GM12878 (cell line): ENCODE measurements at regions not wholly inside any gene's neighbourhood (a gene's known extent, or its start where the extent isn't known, plus 50 kb on each side); places are given as distances from the start of the nearest gene placed in this dataset.

Experiments
- ATAC-seq: fragments of 200-7000 bp; cut with Tn5 transposase; 3 replicates; pipeline ENCODE4 v1.9.1; 2020; ENCODE audit warnings: mild to moderate bottlenecking, moderate library complexity
- BruUV-seq: library from RNA; stranded (reverse); fragments of 400-500 nt; replicated peaks from 2 replicates; lab custom pipeline; 2021; lab: Mats Ljungman, UMichigan
- CTCF ChIA-PET: fragments of 300-600 bp; sonication (Branson Sonifier 250); formaldehyde crosslinking; extraction: SDS; loops from one replicate; lab custom pipeline; 2021; ENCODE audit warnings: inconsistent platforms; lab: Yijun Ruan, JAX
- POLR2A ChIA-PET: fragments of 350-600 bp; formaldehyde crosslinking; extraction: SDS; loops from one replicate; lab custom pipeline; 2021; ENCODE audit warnings: inconsistent platforms; lab: Charles Lee
- RAD21 ChIA-PET: fragments of 300-600 bp; sonication (Branson Sonifier 250); formaldehyde crosslinking; loops from one replicate; lab custom pipeline; 2023; ENCODE audit warnings: antibody characterized with exemption; ENCODE audit not compliant: unreplicated experiment; lab: Charles Lee
- SMC1A ChIA-PET: fragments of 300-600 bp; sonication (Branson Sonifier 250); formaldehyde crosslinking; loops from one replicate; lab custom pipeline; 2023; ENCODE audit not compliant: unreplicated experiment, uncharacterized antibody; lab: Charles Lee
- DNase-seq: peaks from one replicate; pipeline ENCODE4 v3.0.0-alpha.2; 2011; ENCODE audit warnings: low read depth, low spot score
- FAIRE-seq: peaks from 3 replicates; lab custom pipeline; 2011; peaks lifted over from hg19 to GRCh38; lab: Jason Lieb, UNC
- H2AFZ ChIP-seq: 2 replicates; pipeline ENCODE4 v1.6.0; 2011; ENCODE audit warnings: low read depth, low read length, control low read depth; ENCODE audit not compliant: control insufficient read depth
- H3K27ac ChIP-seq: 2 replicates; pipeline ENCODE4 v1.5.1; 2011; ENCODE audit warnings: control low read depth; ENCODE audit not compliant: control insufficient read depth, insufficient read depth
- H3K27me3 ChIP-seq, 2 experiments: replicated peaks in 1 of 2; 2 replicates each; pipeline versions ENCODE4 v1.6.0 to v1.6.1; 2011; ENCODE audit warnings: low read length in 1 of 2; ENCODE audit not compliant: control insufficient read depth in 2 of 2, insufficient read depth in 2 of 2
- H3K36me3 ChIP-seq, 2 experiments: 2 replicates each; pipeline ENCODE4 v1.5.1; 2011; ENCODE audit warnings: low read length in 1 of 2; ENCODE audit not compliant: control insufficient read depth in 2 of 2, insufficient read depth in 2 of 2
- H3K4me1 ChIP-seq: 2 replicates; pipeline ENCODE4 v1.6.1; 2011; ENCODE audit warnings: mild to moderate bottlenecking, low read length, moderate library complexity, mixed read lengths; ENCODE audit not compliant: control insufficient read depth, insufficient read depth
- H3K4me2 ChIP-seq: 2 replicates; pipeline ENCODE4 v1.6.0; 2011; ENCODE audit warnings: control low read depth; ENCODE audit not compliant: control insufficient read depth, insufficient read depth
- H3K4me3 ChIP-seq: fragments of 200-600 bp; sonication (generic); 2 replicates; pipeline ENCODE4 v1.5.1; 2016
- H3K79me2 ChIP-seq: 2 replicates; pipeline ENCODE4 v1.6.0; 2011; ENCODE audit warnings: low read length; ENCODE audit not compliant: control insufficient read depth, insufficient read depth
- H3K9ac ChIP-seq: 2 replicates; pipeline ENCODE4 v1.8.0; 2011; ENCODE audit warnings: low read length, control low read depth, mixed read lengths; ENCODE audit not compliant: control insufficient read depth, insufficient read depth
- H3K9me3 ChIP-seq: replicated peaks from 3 replicates; pipeline ENCODE4 v1.5.1; 2011; ENCODE audit warnings: mild to moderate bottlenecking, low read length; ENCODE audit not compliant: control insufficient read depth, insufficient read depth
- H4K20me1 ChIP-seq: 2 replicates; pipeline ENCODE4 v1.6.0; 2011; ENCODE audit not compliant: control insufficient read depth, insufficient read depth
- CBX5 ChIP-seq: sonication (generic); IDR thresholded peaks from 2 replicates; pipeline ENCODE4 v1.6.1; 2016; ENCODE audit warnings: low read depth, moderate library complexity, mild to moderate bottlenecking, inconsistent platforms
- JUNB ChIP-seq: IDR thresholded peaks from 2 replicates; pipeline ENCODE4 v1.6.1; 2016; ENCODE audit warnings: antibody characterized with exemption, mild to moderate bottlenecking
- LARP7 ChIP-seq: fragments of 450-650 bp; IDR thresholded peaks from 2 replicates; pipeline ENCODE4 v1.6.1; 2017; ENCODE audit warnings: mild to moderate bottlenecking
- MEF2A ChIP-seq: IDR thresholded peaks from 2 replicates; pipeline ENCODE4 v1.6.1; 2011; ENCODE audit warnings: low read depth, mild to moderate bottlenecking, low read length, moderate library complexity; ENCODE audit not compliant: insufficient read depth
- NR2C1 ChIP-seq: fragments of 450-650 bp; IDR thresholded peaks from 2 replicates; pipeline ENCODE4 v1.6.1; 2017; ENCODE audit warnings: antibody characterized with exemption, mild to moderate bottlenecking, moderate library complexity
- PRDM15 ChIP-seq: fragments of 450-650 bp; formaldehyde crosslinking; IDR thresholded peaks from 2 replicates; pipeline ENCODE4 v1.4.0; 2020; ENCODE audit warnings: mild to moderate bottlenecking, moderate library complexity
- REST ChIP-seq: IDR thresholded peaks from 2 replicates; pipeline ENCODE4 v1.6.1; 2012; ENCODE audit warnings: mild to moderate bottlenecking, low read depth, low read length
- SMAD1 ChIP-seq: fragments of 450-650 bp; IDR thresholded peaks from 2 replicates; pipeline ENCODE4 v1.6.1; 2018; ENCODE audit warnings: mild to moderate bottlenecking, low read depth; ENCODE audit not compliant: partially characterized antibody
- STAT3 ChIP-seq: IDR thresholded peaks from 2 replicates; pipeline ENCODE4 v1.6.1; 2011; ENCODE audit warnings: low read depth, low read length, improper control_type of control experiment
- WGBS: methylation state at CpG from one replicate; pipeline ENCODE4 v1.1.6; 2016; ENCODE audit warnings: low lambda C conversion rate; ENCODE audit not compliant: insufficient replicate concordance, insufficient coverage; ENCODE audit errors: missing lambda C conversion rate; 5-methylcytosine and 5-hydroxymethylcytosine counted together
- in situ Hi-C: fragments of 300-500 bp; cut with MboI; formaldehyde crosslinking; loops from 9 replicates; pipeline ENCODE4 v1.14.3; 2018; ENCODE audit warnings: mixed read lengths
- intact Hi-C: fragments of 100-400 bp; cut with micrococcal nuclease; formaldehyde crosslinking; loops from one replicate; pipeline ENCODE4 v1.14.2; 2022; ENCODE audit not compliant: unreplicated experiment

- no peak for DNase-seq
- Histone ChIP-seq H3K4me2 (no peak overlapping the region), H3K9me3 (no peaks in the 10 kb centered on the region), H2AFZ (no peak overlapping the region), H3K27me3 (no peaks in the 10 kb centered on the region), H3K9ac (no peak overlapping the region), H3K4me1 (no peaks in the 10 kb centered on the region), H3K79me2 (no peaks in the 10 kb centered on the region), H3K36me3 (no peaks in the 10 kb centered on the region), H4K20me1 (no peaks in the 10 kb centered on the region), H3K27ac (no peak overlapping the region), H3K4me3 (no peak overlapping the region)
- no TSS peak for BruUV-seq
- no peak for FAIRE-seq
- POLR2A ChIA-PET, result no interaction called here
- TF ChIP-seq MEF2A (no peak), LARP7 (no peak), CBX5 (no peak)
- CTCF ChIA-PET, result interaction anchor here (1.2 kb wide), 1 partner anchor 37 kb away, joined by 3 read pairs; no protein-coding TSS in a partner anchor
- peak; percentile 27; the same call in 1 of the 3 replicates for ATAC-seq
- SMC1A ChIA-PET, result no interaction called here
- RAD21 ChIA-PET, result interaction anchor here (0.6 kb wide), 1 partner anchor 33 kb away, joined by 3 read pairs; no protein-coding TSS in a partner anchor
- in situ Hi-C loops, result no loop called here
- intact Hi-C loops, result loop anchor here (10.0 kb wide), 1 partner anchor 81 kb away; no protein-coding TSS in a partner anchor
- WGBS, result 40% methylated on average over 3 of the region's 3 CpGs
Measured at GRCh38 chr16:5196204-5196603, 98.6 kb upstream of the EEF2KMT start.

DNA sequence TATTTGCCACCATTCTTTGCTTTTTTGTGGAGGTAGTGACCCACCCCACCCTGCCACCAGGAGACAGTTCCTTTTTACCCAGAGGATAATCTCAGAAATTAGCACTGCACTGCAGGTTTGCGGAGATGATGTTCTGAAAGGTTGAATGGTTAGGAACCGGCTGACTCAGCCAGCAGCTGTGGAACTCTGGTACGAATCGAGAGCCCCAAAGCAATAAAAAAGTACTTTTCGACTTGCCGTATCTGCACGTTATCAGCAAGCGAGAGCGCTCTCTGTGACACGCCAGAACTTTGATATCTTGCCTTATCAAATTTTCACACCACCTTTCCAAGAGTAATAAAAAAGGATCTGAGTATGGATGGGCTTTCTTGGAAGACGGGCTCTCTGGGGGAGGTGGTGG lies 96.3 kb upstream of the EEF2KMT start:
- no peaks in the 10 kb centered on the region for H4K20me1 ChIP-seq
- H3K4me1 ChIP-seq, result no peaks in the 10 kb centered on the region
- H3K9ac ChIP-seq, result no peak overlapping the region
- no peak overlapping the region for H3K4me2 ChIP-seq
- in situ Hi-C loops (no loop called here), intact Hi-C loops (loop anchor here (10.0 kb wide), 1 partner anchor 79 kb away; no protein-coding TSS in a partner anchor)
- H3K27ac ChIP-seq, result no peak overlapping the region
- DNase-seq (no peak), ATAC-seq (no peak), FAIRE-seq (no peak)
- 43% methylated on average over 11 of the region's 11 CpGs for WGBS
- no peaks in the 10 kb centered on the region for H3K9me3 ChIP-seq
- RAD21 ChIA-PET, result interaction anchor here (0.6 kb wide), 1 partner anchor 48 kb away, joined by 3 read pairs; no protein-coding TSS in a partner anchor
- SMC1A ChIA-PET, result no interaction called here
- no TSS peak for BruUV-seq
- H3K79me2 ChIP-seq, result no peaks in the 10 kb centered on the region
- H3K4me3 ChIP-seq, result no peak overlapping the region
- H3K27me3 ChIP-seq, result no peaks in the 10 kb centered on the region
- CTCF ChIA-PET, result interaction anchor here (0.9 kb wide), 1 partner anchor 14 kb away, joined by 3 read pairs; no protein-coding TSS in a partner anchor
- POLR2A ChIA-PET, result no interaction called here
- no peak overlapping the region for H2AFZ ChIP-seq
- no peaks in the 10 kb centered on the region for H3K36me3 ChIP-seq
- TF ChIP-seq SMAD1, result no peak
- TF ChIP-seq NR2C1, result no peak
- TF ChIP-seq JUNB, result no peak
- TF ChIP-seq REST, result no peak
- no peak for TF ChIP-seq PRDM15
- no peak for TF ChIP-seq STAT3
